SK-N-SH (cell line): ENCODE measurements at regions not wholly inside any gene's neighbourhood (a gene's known extent, or its start where the extent isn't known, plus 50 kb on each side); places are given as distances from the start of the nearest gene placed in this dataset.
A peak's percentile ranks its signal among the peaks of the same experiment; 100 is the strongest.

Source experiments
- CTCF ChIA-PET: fragments of 300-600, 350-600 bp; formaldehyde crosslinking; extraction: SDS; loops from one replicate; lab custom pipeline; 2021; lab: Yijun Ruan, JAX
- POLR2A ChIA-PET: fragments of 350-600 bp; sonication (Branson Sonifier 250); formaldehyde crosslinking; extraction: SDS; loops from one replicate; lab custom pipeline; 2020; ENCODE audit warnings: antibody characterized with exemption, inconsistent platforms; lab: Yijun Ruan, JAX
- DNase-seq: peaks from one replicate; pipeline ENCODE4 v3.0.0; 2012
- H2AFZ ChIP-seq: fragments of 200-600 bp; sonication (generic); 2 replicates; pipeline ENCODE4 v1.8.1; 2016; ENCODE audit warnings: antibody characterized with exemption, mild to moderate bottlenecking, low read depth
- H3F3A ChIP-seq: fragments of 200-600 bp; sonication (generic); replicated peaks from 2 replicates; pipeline ENCODE3; 2016; ENCODE audit warnings: antibody characterized with exemption, mild to moderate bottlenecking; ENCODE audit not compliant: insufficient read depth
- H3K27ac ChIP-seq, 2 experiments: fragments of 200-500 bp in 1 of 2; fragments of 200-600 bp in 1 of 2; sonication (Bioruptor generic) in 1 of 2; sonication (generic), shearing (Covaris generic) in 1 of 2; 2 replicates each; pipeline versions ENCODE4 v1.5.1 to v1.6.1; 2014 to 2016; ENCODE audit warnings: low read depth in 2 of 2, inconsistent platforms in 1 of 2, low read length in 1 of 2, mild to moderate bottlenecking in 1 of 2, mixed read lengths in 1 of 2
- H3K27me3 ChIP-seq: fragments of 200-600 bp; sonication (generic), shearing (Covaris generic); 2 replicates; pipeline ENCODE4 v1.6.1; 2016; ENCODE audit warnings: mixed run types; ENCODE audit not compliant: insufficient read depth
- H3K36me3 ChIP-seq, 2 experiments: fragments of 200-500 bp in 1 of 2; fragments of 200-600 bp in 1 of 2; sonication (Bioruptor generic) in 1 of 2; sonication (generic) in 1 of 2; replicated peaks in 1 of 2; 2 replicates each; pipeline versions ENCODE3 to v1.5.1; 2014 to 2016; ENCODE audit warnings: low read length in 1 of 2, mild to moderate bottlenecking in 1 of 2; ENCODE audit not compliant: insufficient read depth in 2 of 2, control insufficient read depth in 1 of 2
- H3K4me1 ChIP-seq, 2 experiments: fragments of 200-500 bp in 1 of 2; fragments of 200-600 bp in 1 of 2; sonication (Bioruptor generic) in 1 of 2; sonication (generic), shearing (Covaris generic) in 1 of 2; 2 replicates each; pipeline versions ENCODE4 v1.5.1 to v1.6.1; 2014 to 2016; ENCODE audit warnings: low read depth in 1 of 2, low read length in 1 of 2, mixed run types in 1 of 2; ENCODE audit not compliant: insufficient read depth in 2 of 2, control insufficient read depth in 1 of 2
- H3K4me2 ChIP-seq: fragments of 200-600 bp; sonication (generic), shearing (Covaris generic); 2 replicates; pipeline ENCODE4 v1.6.1; 2017; ENCODE audit warnings: mixed run types
- H3K4me3 ChIP-seq, 2 experiments: fragments of 200-500 bp in 1 of 2; fragments of 200-600 bp in 1 of 2; sonication (Bioruptor generic) in 1 of 2; sonication (generic), shearing (Covaris generic) in 1 of 2; 2 replicates each; pipeline versions ENCODE4 v1.5.1 to v1.8.1; 2014 to 2016; ENCODE audit warnings: low read depth in 2 of 2, inconsistent platforms in 1 of 2, low read length in 1 of 2, mild to moderate bottlenecking in 1 of 2, mixed read lengths in 1 of 2, moderate library complexity in 1 of 2
- H3K79me2 ChIP-seq: fragments of 200-600 bp; sonication (generic); 2 replicates; pipeline ENCODE4 v1.8.1; 2017; ENCODE audit warnings: mild to moderate bottlenecking; ENCODE audit not compliant: insufficient read depth
- H3K9ac ChIP-seq: fragments of 200-600 bp; sonication (generic); 2 replicates; pipeline ENCODE4 v1.6.1; 2017; ENCODE audit warnings: mixed run types
- H3K9me2 ChIP-seq: fragments of 200-600 bp; sonication (generic); 2 replicates; pipeline ENCODE4 v1.6.1; 2017; ENCODE audit warnings: mixed run types
- H3K9me3 ChIP-seq: fragments of 200-600 bp; sonication (generic); 2 replicates; pipeline ENCODE4 v1.6.1; 2017; ENCODE audit warnings: mixed run types, mild to moderate bottlenecking, moderate library complexity
- H4K20me1 ChIP-seq: fragments of 200-600 bp; sonication (generic); 2 replicates; pipeline ENCODE4 v1.6.1; 2017; ENCODE audit warnings: mild to moderate bottlenecking, mixed run types; ENCODE audit not compliant: insufficient read depth
- EZH2phosphoT487 ChIP-seq: fragments of 200-600 bp; sonication (generic); IDR thresholded peaks from 2 replicates; pipeline ENCODE4 v1.6.1; 2017; ENCODE audit warnings: low read depth, mixed run types, mild to moderate bottlenecking, antibody characterized with exemption, moderate library complexity, borderline replicate concordance
- FOSL2 ChIP-seq: IDR thresholded peaks from 2 replicates; pipeline ENCODE4 v1.4.0; 2012; ENCODE audit warnings: low read depth, mild to moderate bottlenecking, moderate library complexity, borderline replicate concordance
- FOXM1 ChIP-seq: IDR thresholded peaks from 2 replicates; pipeline ENCODE4 v1.4.0; 2012; ENCODE audit warnings: low read depth, mild to moderate bottlenecking
- JUND ChIP-seq: IDR thresholded peaks from 2 replicates; pipeline ENCODE4 v1.4.0; 2012
- MAX ChIP-seq: IDR thresholded peaks from 2 replicates; pipeline ENCODE4 v1.4.0; 2012; ENCODE audit warnings: low read depth
- NFIC ChIP-seq: IDR thresholded peaks from 2 replicates; pipeline ENCODE4 v1.4.0; 2012; ENCODE audit warnings: borderline replicate concordance
- PBX3 ChIP-seq: IDR thresholded peaks from 2 replicates; pipeline ENCODE4; 2012
- REST ChIP-seq: IDR thresholded peaks from 2 replicates; pipeline ENCODE4 v1.6.1; 2012; ENCODE audit warnings: mild to moderate bottlenecking, low read depth, low read length, moderate library complexity
- RFX5 ChIP-seq: IDR thresholded peaks from 2 replicates; pipeline ENCODE4 v1.6.1; 2012; ENCODE audit warnings: mild to moderate bottlenecking, improper control_type of control experiment, low read length
- TCF12 ChIP-seq: IDR thresholded peaks from 2 replicates; pipeline ENCODE4 v1.4.0; 2012
- YY1 ChIP-seq: IDR thresholded peaks from 2 replicates; pipeline ENCODE4 v1.4.0; 2012; ENCODE audit warnings: low read depth, mild to moderate bottlenecking
- WGBS: methylation state at CpG from one replicate; pipeline ENCODE4 v1.1.6; 2017; ENCODE audit warnings: low lambda C conversion rate; 5-methylcytosine and 5-hydroxymethylcytosine counted together

GRCh38 chr10:69749178-69750010 lies 52.3 kb upstream of the COL13A1 start:
- Histone ChIP-seq H3K9me2 (no peaks in the 10 kb centered on the region), H3K27me3 (peaks cover 4% of the 10 kb centered on the region; the same call in 1 of the 2 replicates), H3K4me1 (peaks cover 5 to 8% of the 10 kb centered on the region in 2 experiments; a peak in 2 of 4 replicates), H3K4me3 (no peak overlapping the region), H3K9me3 (no peaks in the 10 kb centered on the region), H2AFZ (peak overlapping the region; percentile 84; the same call in 1 of the 2 replicates), H3F3A (no peaks in the 10 kb centered on the region), H3K79me2 (no peaks in the 10 kb centered on the region), H3K9ac (no peak overlapping the region), H3K36me3 (no peaks in the 10 kb centered on the region), H3K27ac (peak overlapping the region in 1 of 2 experiments; percentile 28; a peak in 1 of 4 replicates), H3K4me2 (peak overlapping the region; percentile 32; the same call in 1 of the 2 replicates), H4K20me1 (no peaks in the 10 kb centered on the region)
- DNase-seq = no peak
- ChIA-PET CTCF (interaction anchor here (1.1 to 2.8 kb wide), 3 partner anchors 33 to 165 kb away, joined by 3 to 11 read pairs (median 7); no protein-coding TSS in a partner anchor), POLR2A (no interaction called here)
- TF ChIP-seq EZH2phosphoT487 = no peak
- peak; percentile 48; the same call in 1 of the 2 replicates for TF ChIP-seq JUND
- TF ChIP-seq MAX = peak; percentile 31; the same call in 1 of the 2 replicates
- TF ChIP-seq YY1 = no peak
- TF ChIP-seq REST = no peak
- TF ChIP-seq PBX3 = peak; percentile 90
- TF ChIP-seq TCF12 = peak; percentile 47; the same call in 1 of the 2 replicates
- TF ChIP-seq FOSL2 = peak; percentile 42; the same call in 1 of the 2 replicates
- TF ChIP-seq NFIC = no peak
- TF ChIP-seq FOXM1 = no peak
- no peak for TF ChIP-seq RFX5
- WGBS = 53% methylated on average over 16 of the region's 17 CpGs
